ENCODE measurements at regions not wholly inside any gene's neighbourhood (a gene's known extent, or its start where the extent isn't known, plus 50 kb on each side); places are given as distances from the start of the nearest gene placed in this dataset.

GRCh38 chr15:59821286-59821685, 132.2 kb upstream of the BNIP2 start:
- TF ChIP-seq CTCF (IDR thresholded peaks at IDR 0.05; ENCODE audit: low read depth, low read length) (no peak), EZH2phosphoT487 (IDR thresholded peaks at IDR 0.05; ENCODE audit: low read depth) (no peak)

Measured in OCI-LY3 (cell line).